Lung (tissue), 11 donors: ENCODE measurements at regions not wholly inside any gene's neighbourhood (a gene's known extent, or its start where the extent isn't known, plus 50 kb on each side); places are given as distances from the start of the nearest gene placed in this dataset.
A peak's percentile ranks its signal among the peaks of the same experiment; 100 is the strongest.

Experiments
- ATAC-seq: fragments of 200-7000 bp; cut with Tn5 transposase; one replicate; pipeline ENCODE4 v1.9.1; 2020; ENCODE audit warnings: moderate number of reproducible peaks; ENCODE audit not compliant: insufficient read depth, low FRiP score
- DNase-seq, 3 donors: peaks; one replicate each; pipeline ENCODE4 v3.0.0-alpha.2; 2013 to 2017
- H3K27ac ChIP-seq, 2 donors: one replicate each; pipeline ENCODE4 v1.5.1; 2013; ENCODE audit warnings: mild to moderate bottlenecking in 2 of 2, moderate library complexity in 2 of 2, control low read depth in 1 of 2, inconsistent platforms in 1 of 2, low read depth in 1 of 2, low read length in 1 of 2
- H3K27me3 ChIP-seq, 3 donors: one replicate each; pipeline ENCODE4 v1.5.1; 2013; ENCODE audit warnings: low read length in 2 of 3; ENCODE audit not compliant: control insufficient read depth in 3 of 3, insufficient read depth in 3 of 3
- H3K36me3 ChIP-seq, 4 donors: one replicate each; pipeline ENCODE4 v1.5.1; 2013; ENCODE audit warnings: low read length in 4 of 4, mild to moderate bottlenecking in 1 of 4, moderate library complexity in 1 of 4; ENCODE audit not compliant: control insufficient read depth in 4 of 4, insufficient read depth in 4 of 4
- H3K4me1 ChIP-seq, 5 donors: one replicate each; pipeline ENCODE4 v1.5.1; 2013; ENCODE audit warnings: low read length in 5 of 5, mild to moderate bottlenecking in 2 of 5, moderate library complexity in 1 of 5; ENCODE audit not compliant: control insufficient read depth in 5 of 5, insufficient read depth in 5 of 5
- H3K4me3 ChIP-seq: one replicate; pipeline ENCODE4 v1.5.1; 2013; ENCODE audit warnings: mild to moderate bottlenecking, control low read depth, moderate library complexity
- H3K9ac ChIP-seq, 2 donors: one replicate each; pipeline ENCODE4 v1.5.1; 2013; ENCODE audit warnings: low read length in 2 of 2, control low read depth in 1 of 2; ENCODE audit not compliant: insufficient read depth in 1 of 2
- H3K9me3 ChIP-seq, 4 donors: one replicate each; pipeline ENCODE4 v1.5.1; 2013; ENCODE audit warnings: low read length in 3 of 4, mild to moderate bottlenecking in 1 of 4, moderate library complexity in 1 of 4; ENCODE audit not compliant: control insufficient read depth in 4 of 4, insufficient read depth in 3 of 4
- WGBS, 2 donors: extraction: QIAGEN DNeasy Blood & Tissue Kit; methylation state at CpG; one replicate each; pipeline ENCODE4 v1.1.7; 2013; 5-methylcytosine and 5-hydroxymethylcytosine counted together
- TF ChIP-seq, protein P1 (sequence below): IDR thresholded peaks from 2 replicates; pipeline ENCODE4 v1.5.1; 2012; ENCODE audit warnings: mild to moderate bottlenecking; ENCODE audit errors: control extremely low read depth, extremely low read depth
- donor health status: control.
- donor health status: control.
- donor health status: Bipolar disorder and iron deficiency.
- donor health status: healthy.
- donor health status: DM: yes; HTN: yes; CAD: no.

DNA sequence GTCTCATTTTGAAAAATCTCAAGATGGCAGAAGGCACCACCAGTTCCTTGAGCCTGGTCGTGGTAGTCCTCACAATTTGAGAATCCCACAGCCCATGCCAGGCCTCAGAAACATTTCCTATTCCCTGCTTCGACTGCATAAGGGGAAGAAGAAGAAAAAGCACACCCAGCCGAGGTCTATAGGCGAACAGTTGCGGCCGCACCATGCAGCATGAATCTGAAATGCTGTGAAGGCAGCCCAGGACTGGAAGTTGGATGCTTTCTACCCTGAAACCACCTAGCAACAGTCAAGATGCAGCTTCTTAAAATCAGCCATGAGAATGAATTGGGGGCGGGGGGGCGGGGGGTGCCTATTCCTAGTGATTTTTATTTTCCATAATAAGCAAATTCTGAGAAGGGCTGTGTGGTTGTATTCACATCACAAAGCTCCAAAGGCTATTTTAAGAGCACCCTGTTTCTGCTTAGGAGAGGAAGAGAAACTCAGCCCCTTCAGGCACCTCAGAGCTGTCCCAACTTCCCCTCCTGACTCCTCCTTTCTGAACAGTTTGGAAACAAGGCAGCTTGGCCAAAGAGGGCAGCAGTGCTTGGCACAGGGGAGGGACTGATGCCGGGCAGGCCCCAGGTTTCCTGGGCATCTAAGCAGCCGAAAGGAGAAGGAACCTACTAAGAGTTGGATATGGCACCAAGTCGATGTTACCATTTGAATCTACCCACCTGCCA, 172.5 kb upstream of the FOXN3 start:
- Histone ChIP-seq H3K36me3 (no peaks in the 10 kb centered on the region), H3K9me3 (no peaks in the 10 kb centered on the region), H3K4me3 (no peak overlapping the region), H3K9ac (no peak overlapping the region), H3K27me3 (no peaks in the 10 kb centered on the region), H3K27ac (peak overlapping the region in 1 of 2 donors; percentile 7), H3K4me1 (peaks cover 0 to 2% (median 0%) of the 10 kb centered on the region in 5 donors)
- no peak for ATAC-seq
- 40 to 72% methylated on average over 11 of the region's 11 CpGs for WGBS, 2 donors
- DNase-seq = peak in 1 of 3 donors; percentile 19
- TF ChIP-seq, protein P1, sequence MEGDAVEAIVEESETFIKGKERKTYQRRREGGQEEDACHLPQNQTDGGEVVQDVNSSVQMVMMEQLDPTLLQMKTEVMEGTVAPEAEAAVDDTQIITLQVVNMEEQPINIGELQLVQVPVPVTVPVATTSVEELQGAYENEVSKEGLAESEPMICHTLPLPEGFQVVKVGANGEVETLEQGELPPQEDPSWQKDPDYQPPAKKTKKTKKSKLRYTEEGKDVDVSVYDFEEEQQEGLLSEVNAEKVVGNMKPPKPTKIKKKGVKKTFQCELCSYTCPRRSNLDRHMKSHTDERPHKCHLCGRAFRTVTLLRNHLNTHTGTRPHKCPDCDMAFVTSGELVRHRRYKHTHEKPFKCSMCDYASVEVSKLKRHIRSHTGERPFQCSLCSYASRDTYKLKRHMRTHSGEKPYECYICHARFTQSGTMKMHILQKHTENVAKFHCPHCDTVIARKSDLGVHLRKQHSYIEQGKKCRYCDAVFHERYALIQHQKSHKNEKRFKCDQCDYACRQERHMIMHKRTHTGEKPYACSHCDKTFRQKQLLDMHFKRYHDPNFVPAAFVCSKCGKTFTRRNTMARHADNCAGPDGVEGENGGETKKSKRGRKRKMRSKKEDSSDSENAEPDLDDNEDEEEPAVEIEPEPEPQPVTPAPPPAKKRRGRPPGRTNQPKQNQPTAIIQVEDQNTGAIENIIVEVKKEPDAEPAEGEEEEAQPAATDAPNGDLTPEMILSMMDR = no peak

DNA sequence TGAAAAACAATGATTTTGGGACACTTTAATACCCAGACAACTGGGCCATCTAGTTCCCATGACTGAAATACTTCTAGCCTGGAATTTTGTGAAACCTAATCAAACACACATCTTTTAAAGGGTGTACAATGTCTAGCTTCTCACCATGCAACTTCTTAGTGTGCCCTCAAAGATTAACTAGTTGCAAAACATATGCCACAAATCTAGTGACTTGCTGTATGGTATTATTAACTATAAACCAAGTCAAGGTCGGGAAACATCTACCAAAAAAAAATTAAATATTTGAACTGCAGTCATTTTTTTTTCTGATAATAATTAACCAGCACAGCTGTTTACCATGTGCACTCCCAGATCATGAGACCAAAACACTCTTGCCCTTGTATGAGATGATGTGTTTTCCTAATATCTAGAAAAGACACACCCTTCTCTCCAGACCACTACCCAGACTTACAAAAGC, 171.8 kb upstream of the FOXN3 start:
- no peak for DNase-seq
- H3K36me3 ChIP-seq = no peaks in the 10 kb centered on the region
- no peaks in the 10 kb centered on the region for H3K9me3 ChIP-seq
- H3K27me3 ChIP-seq = no peaks in the 10 kb centered on the region
- WGBS, 2 donors = 57 to 77% methylated on average over 1 of the region's 1 CpG
- H3K4me1 ChIP-seq = peaks cover 0 to 2% (median 0%) of the 10 kb centered on the region in 5 donors
- no peak for ATAC-seq
- no peak overlapping the region for H3K4me3 ChIP-seq
- H3K9ac ChIP-seq = no peak overlapping the region
- TF ChIP-seq, protein P1 = no peak
- peak overlapping the region in 1 of 2 donors; percentile 7 for H3K27ac ChIP-seq

DNA sequence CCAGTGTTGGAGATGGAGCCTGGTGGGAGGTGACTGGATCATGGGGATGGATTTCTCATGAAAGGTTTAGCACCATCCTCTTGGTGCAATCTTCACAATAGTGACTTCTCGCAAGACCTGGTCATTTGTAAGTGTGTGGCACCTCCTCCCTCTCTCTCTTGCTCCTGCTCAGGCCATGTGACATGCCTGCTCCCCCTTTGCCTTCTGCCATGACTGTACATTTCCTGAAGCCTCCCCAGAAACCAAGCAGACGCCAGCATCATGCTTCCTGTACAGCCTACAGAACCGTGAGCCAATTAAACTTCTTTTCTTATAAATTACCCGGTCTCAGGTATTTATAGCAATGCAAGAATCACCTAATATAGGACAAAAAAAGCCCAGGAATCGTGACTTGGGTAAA, 171.0 kb upstream of the FOXN3 start:
- Histone ChIP-seq H3K36me3 (no peaks in the 10 kb centered on the region), H3K27me3 (no peaks in the 10 kb centered on the region), H3K27ac (no peak overlapping the region), H3K9ac (no peak overlapping the region), H3K4me3 (no peak overlapping the region), H3K9me3 (no peaks in the 10 kb centered on the region), H3K4me1 (peaks cover 0 to 2% (median 0%) of the 10 kb centered on the region in 5 donors)
- ATAC-seq = no peak
- no peak for DNase-seq
- 64 to 73% methylated on average over 5 of the region's 5 CpGs for WGBS, 2 donors
- TF ChIP-seq, protein P1 = no peak

DNA sequence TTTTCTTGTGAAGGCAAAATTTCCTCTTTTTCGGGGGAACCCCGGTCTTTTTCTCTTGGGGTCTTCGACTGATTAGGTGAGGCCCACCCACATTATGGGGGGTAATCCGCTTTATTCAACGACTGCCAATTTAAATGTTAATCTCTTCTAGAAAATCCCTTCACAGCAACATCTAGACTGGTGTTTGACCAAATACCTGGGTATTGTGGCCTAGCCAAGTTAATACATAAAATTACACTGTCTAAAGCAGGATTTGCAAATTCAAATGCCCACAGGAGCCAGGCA, 170.0 kb upstream of the FOXN3 start:
- DNase-seq = no peak
- Histone ChIP-seq H3K9ac (no peak overlapping the region), H3K27me3 (no peaks in the 10 kb centered on the region), H3K4me3 (no peak overlapping the region), H3K27ac (no peak overlapping the region), H3K4me1 (peaks cover 0 to 2% (median 0%) of the 10 kb centered on the region in 5 donors), H3K36me3 (no peaks in the 10 kb centered on the region), H3K9me3 (no peaks in the 10 kb centered on the region)
- ATAC-seq = no peak
- TF ChIP-seq, protein P1 = no peak
- 93 to 94% methylated on average over 5 of the region's 5 CpGs for WGBS, 2 donors
